IPS-18a (cell line): ENCODE measurements at regions not wholly inside any gene's neighbourhood (a gene's known extent, or its start where the extent isn't known, plus 50 kb on each side); places are given as distances from the start of the nearest gene placed in this dataset.

Experiments
- H3K27ac ChIP-seq: one replicate; pipeline ENCODE4 v1.5.1; 2013; ENCODE audit warnings: low read length
- H3K27me3 ChIP-seq: one replicate; pipeline ENCODE4 v1.6.1; 2013; ENCODE audit warnings: mild to moderate bottlenecking, low read length; ENCODE audit not compliant: control insufficient read depth, insufficient read depth
- H3K36me3 ChIP-seq: one replicate; pipeline ENCODE4 v1.6.1; 2013; ENCODE audit warnings: low read depth, low read length; ENCODE audit not compliant: control insufficient read depth
- H3K4me1 ChIP-seq: one replicate; pipeline ENCODE4 v1.6.1; 2013; ENCODE audit warnings: low read depth, low read length; ENCODE audit not compliant: control insufficient read depth
- H3K4me3 ChIP-seq: one replicate; pipeline ENCODE4 v1.5.1; 2013; ENCODE audit warnings: low read length
- H3K9ac ChIP-seq: one replicate; pipeline ENCODE4 v1.6.1; 2013; ENCODE audit warnings: mild to moderate bottlenecking, low read length, moderate library complexity
- H3K9me3 ChIP-seq: one replicate; pipeline ENCODE4 v1.6.1; 2013; ENCODE audit warnings: low read depth, low read length; ENCODE audit not compliant: control insufficient read depth

- no peak overlapping the region for H3K27ac ChIP-seq
- H3K9me3 ChIP-seq = no peaks in the 10 kb centered on the region
These were observed 160.4 kb upstream of the GPC6 start for GRCh38 chr13:93066187-93066586.

DNA sequence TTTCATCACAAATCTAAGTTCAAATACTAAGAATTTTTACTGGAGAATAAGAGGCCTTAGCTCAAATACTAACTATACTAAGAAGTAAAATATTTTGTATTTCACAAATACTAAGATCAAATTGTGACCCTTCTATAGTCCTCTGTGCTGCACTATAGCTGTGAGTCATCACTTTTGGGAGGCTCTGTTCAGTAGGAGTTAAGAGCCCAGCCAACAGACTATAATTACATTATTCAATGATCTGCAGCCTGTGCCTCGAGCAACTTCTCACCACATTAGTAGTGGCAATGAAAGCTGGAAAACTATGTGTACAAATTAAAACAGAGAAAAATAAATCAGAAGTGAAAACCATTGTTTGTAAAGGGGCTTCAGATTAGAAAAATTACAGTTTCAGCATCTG, 147.3 kb upstream of the GPC6 start:
- Histone ChIP-seq H3K9ac (no peak overlapping the region), H3K36me3 (no peaks in the 10 kb centered on the region), H3K9me3 (no peaks in the 10 kb centered on the region), H3K27me3 (no peaks in the 10 kb centered on the region), H3K4me3 (no peak overlapping the region), H3K4me1 (no peaks in the 10 kb centered on the region), H3K27ac (no peak overlapping the region)

More at GRCh38 chr13:93066187-93066586, 160.4 kb upstream of the GPC6 start:
- no peaks in the 10 kb centered on the region for H3K4me1 ChIP-seq
- no peaks in the 10 kb centered on the region for H3K27me3 ChIP-seq
- no peak overlapping the region for H3K9ac ChIP-seq
- no peaks in the 10 kb centered on the region for H3K36me3 ChIP-seq
- no peak overlapping the region for H3K4me3 ChIP-seq

- H3K9me3 ChIP-seq = no peaks in the 10 kb centered on the region
- no peak overlapping the region for H3K9ac ChIP-seq
- H3K36me3 ChIP-seq = no peaks in the 10 kb centered on the region
- H3K4me1 ChIP-seq = no peaks in the 10 kb centered on the region
- H3K4me3 ChIP-seq = no peak overlapping the region
- no peak overlapping the region for H3K27ac ChIP-seq
- H3K27me3 ChIP-seq = no peaks in the 10 kb centered on the region
These were observed 146.4 kb upstream of the GPC6 start for GRCh38 chr13:93080166-93080565.

GRCh38 chr13:93080587-93080986, 146.0 kb upstream of the GPC6 start:
- no peak overlapping the region for H3K27ac ChIP-seq
- no peaks in the 10 kb centered on the region for H3K4me1 ChIP-seq
- no peaks in the 10 kb centered on the region for H3K9me3 ChIP-seq
- no peak overlapping the region for H3K4me3 ChIP-seq
- H3K36me3 ChIP-seq = no peaks in the 10 kb centered on the region
- no peaks in the 10 kb centered on the region for H3K27me3 ChIP-seq
- H3K9ac ChIP-seq = no peak overlapping the region

DNA sequence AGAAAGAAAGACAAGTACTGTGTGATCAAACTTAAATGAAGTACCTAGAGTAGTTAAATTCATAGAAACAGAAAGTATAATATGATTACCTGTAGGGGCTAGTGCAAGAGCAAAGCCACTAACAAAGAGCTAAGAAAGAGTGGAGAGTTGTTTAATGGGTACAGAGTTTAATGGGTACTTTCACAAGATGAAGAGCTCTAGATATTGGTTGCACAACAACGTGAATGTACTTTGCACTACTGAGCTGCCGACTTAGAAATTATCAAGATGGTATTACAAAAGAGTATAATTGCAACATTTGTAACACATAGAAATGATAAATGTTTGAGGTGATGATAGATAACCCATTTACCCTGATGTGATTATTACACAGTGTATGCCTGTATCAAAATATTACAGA, 140.3 kb upstream of the GPC6 start:
- no peaks in the 10 kb centered on the region for H3K4me1 ChIP-seq
- H3K36me3 ChIP-seq = no peaks in the 10 kb centered on the region

DNA sequence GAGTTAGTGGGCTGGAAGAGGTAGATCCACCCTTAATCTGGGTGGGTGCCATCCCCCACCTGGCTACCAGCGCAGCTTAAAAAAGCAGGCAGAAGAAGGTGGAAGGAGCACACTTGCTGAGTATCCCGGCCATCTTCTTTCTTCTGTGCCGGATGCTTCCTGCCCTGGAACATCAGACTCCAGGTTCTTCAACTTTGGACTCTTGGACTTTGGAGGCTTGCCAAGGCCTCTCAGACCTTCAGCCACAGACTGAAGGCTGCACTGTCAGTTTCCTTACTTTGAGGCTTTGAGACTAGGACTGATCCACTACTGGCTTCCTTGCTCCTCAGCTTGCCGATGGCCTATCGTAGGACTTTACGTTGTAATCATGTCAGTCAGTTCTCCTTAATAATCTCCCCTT, 127.6 kb upstream of the GPC6 start:
- Histone ChIP-seq H3K9me3 (no peaks in the 10 kb centered on the region), H3K4me3 (no peak overlapping the region), H3K27ac (no peak overlapping the region), H3K36me3 (no peaks in the 10 kb centered on the region), H3K27me3 (no peaks in the 10 kb centered on the region), H3K4me1 (no peaks in the 10 kb centered on the region), H3K9ac (no peak overlapping the region)

More for the DNA sequence above, 140.3 kb upstream of the GPC6 start:
- Histone ChIP-seq H3K9me3 (no peaks in the 10 kb centered on the region), H3K27ac (no peak overlapping the region), H3K9ac (no peak overlapping the region), H3K27me3 (no peaks in the 10 kb centered on the region), H3K4me3 (no peak overlapping the region)

DNA sequence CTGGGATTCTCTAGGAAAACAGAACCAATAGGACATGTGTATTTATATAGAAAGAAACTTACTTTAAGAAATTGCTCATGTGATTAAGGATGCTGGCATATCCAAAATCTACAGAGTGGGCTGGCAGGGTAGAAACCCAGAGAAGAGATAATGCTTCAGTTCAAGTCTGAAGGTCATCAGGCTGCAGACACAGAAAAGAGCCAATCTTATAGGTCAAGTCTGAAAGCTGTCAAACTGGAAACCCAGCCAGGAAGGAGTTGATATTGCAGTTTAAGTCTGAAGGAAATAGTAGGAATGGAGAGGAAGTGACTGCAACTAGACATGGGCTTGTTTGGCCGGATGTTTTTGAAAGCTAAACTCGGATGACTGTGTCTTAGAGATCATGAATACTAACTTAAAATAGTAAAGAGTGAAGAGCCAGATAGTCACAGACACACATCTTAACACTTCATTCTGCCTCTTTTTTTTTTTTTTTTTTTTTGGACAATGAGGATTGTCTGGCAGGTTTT, 125.3 kb upstream of the GPC6 start:
- Histone ChIP-seq H3K9me3 (no peaks in the 10 kb centered on the region), H3K4me3 (no peak overlapping the region), H3K27ac (no peak overlapping the region), H3K4me1 (peaks cover 2% of the 10 kb centered on the region), H3K36me3 (no peaks in the 10 kb centered on the region), H3K27me3 (no peaks in the 10 kb centered on the region), H3K9ac (no peak overlapping the region)

DNA sequence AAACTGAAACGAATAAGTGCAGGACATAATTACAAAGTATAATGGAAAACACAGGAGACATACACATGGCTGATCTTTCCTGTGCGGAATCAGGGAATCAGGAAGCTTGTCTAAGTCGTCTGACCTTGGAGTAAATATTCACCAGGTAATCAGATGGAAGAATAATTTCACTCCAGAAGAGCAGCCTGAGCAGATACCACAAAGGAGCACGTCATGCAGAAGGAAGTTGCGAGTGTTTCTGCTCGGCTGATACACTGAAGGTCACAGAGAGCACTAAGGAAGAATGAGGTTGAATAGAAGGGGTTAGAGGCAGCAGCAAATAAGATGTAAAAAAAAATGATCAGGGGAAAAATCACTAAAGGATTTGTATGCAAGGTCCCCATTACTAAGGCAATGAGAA, 122.3 kb upstream of the GPC6 start:
- peaks cover 5% of the 10 kb centered on the region for H3K4me1 ChIP-seq
- no peaks in the 10 kb centered on the region for H3K27me3 ChIP-seq
- H3K9me3 ChIP-seq = no peaks in the 10 kb centered on the region
- no peak overlapping the region for H3K27ac ChIP-seq
- H3K36me3 ChIP-seq = no peaks in the 10 kb centered on the region
- no peak overlapping the region for H3K4me3 ChIP-seq
- no peak overlapping the region for H3K9ac ChIP-seq

- no peak overlapping the region for H3K4me3 ChIP-seq
- H3K27ac ChIP-seq = no peak overlapping the region
- H3K36me3 ChIP-seq = no peaks in the 10 kb centered on the region
- H3K27me3 ChIP-seq = no peaks in the 10 kb centered on the region
- H3K4me1 ChIP-seq = peaks cover 5% of the 10 kb centered on the region
- H3K9ac ChIP-seq = no peak overlapping the region
- H3K9me3 ChIP-seq = no peaks in the 10 kb centered on the region
These were observed 118.5 kb upstream of the GPC6 start for GRCh38 chr13:93108111-93108601.

DNA sequence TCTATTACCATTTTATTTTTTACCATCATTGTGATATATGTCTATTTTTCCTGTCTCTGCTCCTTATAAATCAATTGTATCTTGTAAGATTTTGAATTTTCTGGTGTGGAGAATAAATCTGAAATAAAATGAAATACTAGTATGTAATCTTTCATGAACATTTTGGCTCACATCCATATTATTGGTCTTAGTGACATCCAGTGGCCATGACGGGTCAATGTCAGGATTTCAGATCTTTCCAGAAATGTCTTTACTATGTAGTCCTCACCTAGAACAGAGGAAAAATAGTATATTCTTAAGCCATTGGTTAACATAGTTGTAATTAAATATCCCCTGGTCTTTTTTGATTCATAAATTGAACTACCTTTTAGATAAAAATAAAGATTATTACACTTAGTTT, 109.8 kb upstream of the GPC6 start:
- no peak overlapping the region for H3K9ac ChIP-seq
- no peaks in the 10 kb centered on the region for H3K4me1 ChIP-seq
- no peaks in the 10 kb centered on the region for H3K9me3 ChIP-seq
- H3K27ac ChIP-seq = no peak overlapping the region
- H3K4me3 ChIP-seq = no peak overlapping the region
- H3K27me3 ChIP-seq = no peaks in the 10 kb centered on the region
- H3K36me3 ChIP-seq = no peaks in the 10 kb centered on the region

GRCh38 chr13:93118081-93118615, 108.5 kb upstream of the GPC6 start:
- no peak overlapping the region for H3K27ac ChIP-seq
- no peaks in the 10 kb centered on the region for H3K4me1 ChIP-seq
- no peaks in the 10 kb centered on the region for H3K27me3 ChIP-seq
- H3K9ac ChIP-seq = no peak overlapping the region
- no peaks in the 10 kb centered on the region for H3K9me3 ChIP-seq
- H3K36me3 ChIP-seq = no peaks in the 10 kb centered on the region
- no peak overlapping the region for H3K4me3 ChIP-seq

GRCh38 chr13:93140912-93141311, 85.7 kb upstream of the GPC6 start:
- Histone ChIP-seq H3K4me1 (peaks cover 12% of the 10 kb centered on the region), H3K4me3 (no peak overlapping the region), H3K27me3 (no peaks in the 10 kb centered on the region), H3K36me3 (no peaks in the 10 kb centered on the region), H3K27ac (no peak overlapping the region), H3K9ac (no peak overlapping the region), H3K9me3 (no peaks in the 10 kb centered on the region)
